ENCODE measurements at regions not wholly inside any gene's neighbourhood (a gene's known extent, or its start where the extent isn't known, plus 50 kb on each side); places are given as distances from the start of the nearest gene placed in this dataset.

DNA sequence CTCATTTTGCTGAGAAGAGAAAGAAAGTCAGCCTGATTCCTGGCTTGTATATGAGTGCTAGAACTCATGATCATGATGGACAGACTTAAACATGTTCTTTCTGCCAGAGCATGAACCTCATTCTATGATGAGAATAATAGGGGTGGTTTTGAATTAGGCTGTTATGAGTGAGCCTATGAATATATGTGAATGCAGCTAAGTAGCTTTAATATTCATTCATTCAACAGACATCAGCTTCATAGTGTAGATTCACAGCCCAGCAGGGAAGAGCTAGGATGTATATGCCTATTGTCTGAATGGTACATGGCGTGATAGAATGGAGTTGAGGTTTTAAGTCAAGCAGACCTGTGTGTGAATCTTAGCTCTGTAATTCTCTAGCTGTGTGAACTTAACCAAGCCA lies 573.2 kb downstream of the DHX35 start:
- TF ChIP-seq, protein P1, sequence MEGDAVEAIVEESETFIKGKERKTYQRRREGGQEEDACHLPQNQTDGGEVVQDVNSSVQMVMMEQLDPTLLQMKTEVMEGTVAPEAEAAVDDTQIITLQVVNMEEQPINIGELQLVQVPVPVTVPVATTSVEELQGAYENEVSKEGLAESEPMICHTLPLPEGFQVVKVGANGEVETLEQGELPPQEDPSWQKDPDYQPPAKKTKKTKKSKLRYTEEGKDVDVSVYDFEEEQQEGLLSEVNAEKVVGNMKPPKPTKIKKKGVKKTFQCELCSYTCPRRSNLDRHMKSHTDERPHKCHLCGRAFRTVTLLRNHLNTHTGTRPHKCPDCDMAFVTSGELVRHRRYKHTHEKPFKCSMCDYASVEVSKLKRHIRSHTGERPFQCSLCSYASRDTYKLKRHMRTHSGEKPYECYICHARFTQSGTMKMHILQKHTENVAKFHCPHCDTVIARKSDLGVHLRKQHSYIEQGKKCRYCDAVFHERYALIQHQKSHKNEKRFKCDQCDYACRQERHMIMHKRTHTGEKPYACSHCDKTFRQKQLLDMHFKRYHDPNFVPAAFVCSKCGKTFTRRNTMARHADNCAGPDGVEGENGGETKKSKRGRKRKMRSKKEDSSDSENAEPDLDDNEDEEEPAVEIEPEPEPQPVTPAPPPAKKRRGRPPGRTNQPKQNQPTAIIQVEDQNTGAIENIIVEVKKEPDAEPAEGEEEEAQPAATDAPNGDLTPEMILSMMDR (conservative IDR thresholded peaks at IDR 0.05 in 1 of 2, IDR thresholded peaks at IDR 0.05 in 1 of 2; ENCODE audit: extremely low read depth in 1 of 2, insufficient read depth in 1 of 2, low read depth in 1 of 2, low read length in 2 of 2) = no peak
- no peak for TF ChIP-seq EZH2 (IDR thresholded peaks at IDR 0.05; ENCODE audit: borderline replicate concordance, low read length)
